ENCODE measurements at regions not wholly inside any gene's neighbourhood (a gene's known extent, or its start where the extent isn't known, plus 50 kb on each side); places are given as distances from the start of the nearest gene placed in this dataset.

DNA sequence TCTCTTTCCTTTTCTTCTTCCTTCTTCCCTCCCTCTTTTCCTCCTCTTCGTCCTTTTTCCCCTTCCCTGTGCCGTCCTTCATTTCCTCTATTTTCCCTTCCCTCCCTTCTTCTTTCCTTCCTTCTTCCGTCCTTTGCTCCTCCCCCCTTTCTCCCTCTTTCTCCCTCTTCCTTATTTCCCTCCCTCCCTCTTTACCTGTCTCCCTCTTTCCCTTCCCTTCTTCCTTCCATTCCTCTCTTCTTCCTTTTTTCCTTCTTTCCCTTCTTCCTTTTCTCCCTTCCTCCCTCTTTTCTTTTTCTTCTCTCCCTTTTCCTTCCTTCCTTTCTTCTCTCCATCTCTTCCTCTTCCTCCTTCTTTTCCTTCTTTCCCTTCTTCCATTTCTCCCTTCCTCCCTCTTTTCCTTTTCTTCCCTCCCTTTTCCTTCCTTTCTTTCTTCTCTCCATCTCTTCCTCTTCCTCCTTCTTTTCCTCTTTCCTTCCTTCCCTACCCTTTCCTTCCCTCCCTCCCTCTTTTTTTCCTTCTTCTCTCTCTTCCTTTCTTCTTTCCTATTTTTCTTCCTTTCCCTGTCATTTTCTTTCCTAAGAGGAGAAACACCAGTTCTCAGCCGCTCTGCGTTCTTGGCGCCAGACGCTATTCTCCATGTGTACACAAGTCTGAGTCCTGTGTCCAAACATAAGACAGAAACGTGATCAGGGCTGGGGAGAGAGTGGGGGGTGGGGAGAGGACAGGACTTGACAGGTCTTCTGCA is 597.1 kb downstream of the MID1IP1 start:
- peaks cover 0 to 3% (median 3%) of the 10 kb centered on the region in 3 donors for H3K4me1 ChIP-seq (ENCODE audit: control insufficient read depth in 3 of 3, insufficient read depth in 3 of 3, low read length in 3 of 3)
- H3K36me3 ChIP-seq (ENCODE audit: control insufficient read depth in 3 of 3, insufficient read depth in 3 of 3, low read length in 3 of 3) = no peaks in the 10 kb centered on the region
- H3K9me3 ChIP-seq (ENCODE audit: control insufficient read depth in 3 of 3, low read length in 3 of 3) = no peaks in the 10 kb centered on the region
- no peak overlapping the region for H3K9ac ChIP-seq (ENCODE audit: low read depth in 1 of 3, low read length in 3 of 3)
- H3K27me3 ChIP-seq (ENCODE audit: control insufficient read depth in 3 of 3, insufficient read depth in 3 of 3, low read length in 3 of 3) = peaks cover 0 to 6% (median 0%) of the 10 kb centered on the region in 3 donors
- no peak overlapping the region for H3K27ac ChIP-seq (ENCODE audit: low read depth, low read length)
- H3K4me3 ChIP-seq (ENCODE audit: low read length in 3 of 3) = no peak overlapping the region

- no peaks in the 10 kb centered on the region for H3K36me3 ChIP-seq (ENCODE audit: control insufficient read depth in 3 of 3, insufficient read depth in 3 of 3, low read length in 3 of 3)
- H3K4me3 ChIP-seq (ENCODE audit: low read length in 3 of 3) = no peak overlapping the region
- H3K27me3 ChIP-seq (ENCODE audit: control insufficient read depth in 3 of 3, insufficient read depth in 3 of 3, low read length in 3 of 3) = peaks cover 0 to 6% (median 0%) of the 10 kb centered on the region in 3 donors
- no peak overlapping the region for H3K27ac ChIP-seq (ENCODE audit: low read depth, low read length)
- H3K9ac ChIP-seq (ENCODE audit: low read depth in 1 of 3, low read length in 3 of 3) = no peak overlapping the region
- no peaks in the 10 kb centered on the region for H3K9me3 ChIP-seq (ENCODE audit: control insufficient read depth in 3 of 3, low read length in 3 of 3)
- H3K4me1 ChIP-seq (ENCODE audit: control insufficient read depth in 3 of 3, insufficient read depth in 3 of 3, low read length in 3 of 3) = peaks cover 0 to 3% (median 3%) of the 10 kb centered on the region in 3 donors
These were observed 597.7 kb downstream of the MID1IP1 start for GRCh38 chrX:39398963-39399261.

DNA sequence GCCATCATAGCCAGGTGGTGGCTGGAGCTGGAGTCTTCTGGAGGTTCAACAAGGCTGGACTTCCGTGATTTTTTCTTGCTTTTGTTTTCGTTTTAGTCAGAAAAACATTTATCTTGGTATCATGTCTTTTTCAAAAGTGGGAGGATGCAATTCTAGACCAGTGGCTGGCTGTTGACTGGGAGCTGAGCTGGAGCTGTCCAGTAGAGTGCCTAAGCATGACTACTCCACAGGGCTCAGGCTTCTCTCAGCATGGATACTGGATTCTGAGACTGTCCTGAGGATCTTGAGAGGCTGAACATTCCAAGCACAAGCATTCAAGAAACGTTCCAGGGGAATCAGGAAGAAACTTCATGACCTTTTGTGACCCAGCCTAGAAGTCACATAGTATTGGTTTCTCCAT is 598.1 kb downstream of the MID1IP1 start:
- Histone ChIP-seq H3K27me3 (ENCODE audit: control insufficient read depth in 3 of 3, insufficient read depth in 3 of 3, low read length in 3 of 3) (peaks cover 0 to 6% (median 0%) of the 10 kb centered on the region in 3 donors), H3K4me1 (ENCODE audit: control insufficient read depth in 3 of 3, insufficient read depth in 3 of 3, low read length in 3 of 3) (peaks cover 0 to 3% (median 3%) of the 10 kb centered on the region in 3 donors), H3K27ac (ENCODE audit: low read depth, low read length) (no peak overlapping the region), H3K36me3 (ENCODE audit: control insufficient read depth in 3 of 3, insufficient read depth in 3 of 3, low read length in 3 of 3) (no peaks in the 10 kb centered on the region), H3K9me3 (ENCODE audit: control insufficient read depth in 3 of 3, low read length in 3 of 3) (no peaks in the 10 kb centered on the region), H3K4me3 (ENCODE audit: low read length in 3 of 3) (no peak overlapping the region), H3K9ac (ENCODE audit: low read depth in 1 of 3, low read length in 3 of 3) (no peak overlapping the region)

- no peaks in the 10 kb centered on the region for H3K36me3 ChIP-seq (ENCODE audit: control insufficient read depth in 3 of 3, insufficient read depth in 3 of 3, low read length in 3 of 3)
These were observed 600.3 kb downstream of the MID1IP1 start for GRCh38 chrX:39401483-39402110.

GRCh38 chrX:39402158-39402557 is 600.9 kb downstream of the MID1IP1 start:
- no peaks in the 10 kb centered on the region for H3K36me3 ChIP-seq (ENCODE audit: control insufficient read depth in 3 of 3, insufficient read depth in 3 of 3, low read length in 3 of 3)
- peaks cover 0 to 6% (median 0%) of the 10 kb centered on the region in 3 donors for H3K27me3 ChIP-seq (ENCODE audit: control insufficient read depth in 3 of 3, insufficient read depth in 3 of 3, low read length in 3 of 3)
- H3K4me3 ChIP-seq (ENCODE audit: low read length in 3 of 3) = no peak overlapping the region
- H3K4me1 ChIP-seq (ENCODE audit: control insufficient read depth in 3 of 3, insufficient read depth in 3 of 3, low read length in 3 of 3) = peaks cover 0 to 3% (median 3%) of the 10 kb centered on the region in 3 donors
- H3K27ac ChIP-seq (ENCODE audit: low read depth, low read length) = no peak overlapping the region
- no peak overlapping the region for H3K9ac ChIP-seq (ENCODE audit: low read depth in 1 of 3, low read length in 3 of 3)
- no peaks in the 10 kb centered on the region for H3K9me3 ChIP-seq (ENCODE audit: control insufficient read depth in 3 of 3, low read length in 3 of 3)

More at GRCh38 chrX:39401483-39402110, 600.3 kb downstream of the MID1IP1 start:
- H3K4me1 ChIP-seq (ENCODE audit: control insufficient read depth in 3 of 3, insufficient read depth in 3 of 3, low read length in 3 of 3) = peaks cover 0 to 3% (median 3%) of the 10 kb centered on the region in 3 donors
- peaks cover 0 to 6% (median 0%) of the 10 kb centered on the region in 3 donors for H3K27me3 ChIP-seq (ENCODE audit: control insufficient read depth in 3 of 3, insufficient read depth in 3 of 3, low read length in 3 of 3)
- no peak overlapping the region for H3K4me3 ChIP-seq (ENCODE audit: low read length in 3 of 3)
- H3K9me3 ChIP-seq (ENCODE audit: control insufficient read depth in 3 of 3, low read length in 3 of 3) = no peaks in the 10 kb centered on the region
- no peak overlapping the region for H3K9ac ChIP-seq (ENCODE audit: low read depth in 1 of 3, low read length in 3 of 3)
- H3K27ac ChIP-seq (ENCODE audit: low read depth, low read length) = no peak overlapping the region

DNA sequence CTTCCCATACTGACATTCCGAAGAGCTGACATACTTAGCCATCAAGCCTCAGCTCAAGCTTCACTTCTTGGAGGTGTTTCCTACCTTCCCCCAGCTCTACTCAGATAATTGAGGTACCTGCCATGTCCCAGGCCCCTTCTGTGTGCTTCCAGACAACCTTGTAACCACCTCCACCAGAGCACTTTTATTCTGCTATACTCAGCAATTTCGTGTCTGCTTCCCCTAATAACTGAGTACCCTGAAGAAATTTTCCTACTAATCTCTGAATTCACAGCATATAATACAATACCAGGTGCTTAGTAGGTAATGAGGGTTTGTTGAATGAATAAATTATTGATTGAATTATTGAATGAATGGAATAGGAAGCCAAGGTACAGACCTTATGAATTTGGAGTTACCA is 605.5 kb downstream of the MID1IP1 start:
- Histone ChIP-seq H3K4me3 (ENCODE audit: low read length in 3 of 3) (no peak overlapping the region), H3K27ac (ENCODE audit: low read depth, low read length) (no peak overlapping the region), H3K9ac (ENCODE audit: low read depth in 1 of 3, low read length in 3 of 3) (no peak overlapping the region), H3K27me3 (ENCODE audit: control insufficient read depth in 3 of 3, insufficient read depth in 3 of 3, low read length in 3 of 3) (no peaks in the 10 kb centered on the region), H3K36me3 (ENCODE audit: control insufficient read depth in 3 of 3, insufficient read depth in 3 of 3, low read length in 3 of 3) (no peaks in the 10 kb centered on the region), H3K9me3 (ENCODE audit: control insufficient read depth in 3 of 3, low read length in 3 of 3) (no peaks in the 10 kb centered on the region), H3K4me1 (ENCODE audit: control insufficient read depth in 3 of 3, insufficient read depth in 3 of 3, low read length in 3 of 3) (no peaks in the 10 kb centered on the region)

DNA sequence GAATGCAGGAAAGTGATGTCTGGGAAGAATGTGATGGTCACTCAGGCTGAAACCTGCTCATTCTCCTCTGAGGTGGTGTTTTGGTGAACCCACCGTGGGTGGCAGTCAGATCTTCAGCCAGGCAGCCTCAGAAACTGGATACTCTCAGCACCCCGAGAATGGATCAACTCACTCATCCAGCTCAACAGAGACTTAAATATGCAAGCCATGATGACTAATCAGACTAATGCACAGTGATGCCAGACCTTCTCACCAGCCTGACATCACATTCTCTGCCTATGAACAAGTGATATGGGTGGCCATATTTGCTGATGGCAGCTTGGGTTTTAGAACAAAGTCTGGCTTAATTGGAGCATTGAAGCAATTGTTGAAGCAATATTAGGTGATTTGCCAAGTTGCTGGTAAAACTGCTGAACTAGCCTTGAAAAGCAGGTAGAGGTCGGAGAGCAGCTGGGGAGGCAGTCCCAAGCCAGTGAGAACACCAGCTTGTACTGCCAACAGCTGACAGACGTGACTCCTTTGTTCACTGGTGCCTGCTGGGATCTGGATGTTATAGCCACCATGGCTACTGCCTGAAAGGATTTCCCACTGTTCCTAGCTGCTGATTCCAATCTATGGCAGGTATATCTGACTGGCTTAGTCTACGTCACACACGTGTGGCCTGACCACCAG is 608.1 kb downstream of the MID1IP1 start:
- Histone ChIP-seq H3K4me1 (ENCODE audit: control insufficient read depth in 3 of 3, insufficient read depth in 3 of 3, low read length in 3 of 3) (peaks cover 0 to 3% (median 1%) of the 10 kb centered on the region in 3 donors), H3K36me3 (ENCODE audit: control insufficient read depth in 3 of 3, insufficient read depth in 3 of 3, low read length in 3 of 3) (no peaks in the 10 kb centered on the region), H3K9me3 (ENCODE audit: control insufficient read depth in 3 of 3, low read length in 3 of 3) (no peaks in the 10 kb centered on the region), H3K27ac (ENCODE audit: low read depth, low read length) (no peak overlapping the region), H3K4me3 (ENCODE audit: low read length in 3 of 3) (no peak overlapping the region), H3K9ac (ENCODE audit: low read depth in 1 of 3, low read length in 3 of 3) (no peak overlapping the region), H3K27me3 (ENCODE audit: control insufficient read depth in 3 of 3, insufficient read depth in 3 of 3, low read length in 3 of 3) (peaks cover 0 to 5% (median 0%) of the 10 kb centered on the region in 3 donors)

- H3K27ac ChIP-seq (ENCODE audit: low read depth, low read length) = no peak overlapping the region
- H3K27me3 ChIP-seq (ENCODE audit: control insufficient read depth in 3 of 3, insufficient read depth in 3 of 3, low read length in 3 of 3) = peaks cover 0 to 5% (median 0%) of the 10 kb centered on the region in 3 donors
- H3K9me3 ChIP-seq (ENCODE audit: control insufficient read depth in 3 of 3, low read length in 3 of 3) = no peaks in the 10 kb centered on the region
- H3K9ac ChIP-seq (ENCODE audit: low read depth in 1 of 3, low read length in 3 of 3) = no peak overlapping the region
- no peak overlapping the region for H3K4me3 ChIP-seq (ENCODE audit: low read length in 3 of 3)
- H3K4me1 ChIP-seq (ENCODE audit: control insufficient read depth in 3 of 3, insufficient read depth in 3 of 3, low read length in 3 of 3) = peaks cover 3 to 9% (median 5%) of the 10 kb centered on the region in 3 donors
- H3K36me3 ChIP-seq (ENCODE audit: control insufficient read depth in 3 of 3, insufficient read depth in 3 of 3, low read length in 3 of 3) = no peaks in the 10 kb centered on the region
These were observed 613.1 kb downstream of the MID1IP1 start for GRCh38 chrX:39414290-39414854.

DNA sequence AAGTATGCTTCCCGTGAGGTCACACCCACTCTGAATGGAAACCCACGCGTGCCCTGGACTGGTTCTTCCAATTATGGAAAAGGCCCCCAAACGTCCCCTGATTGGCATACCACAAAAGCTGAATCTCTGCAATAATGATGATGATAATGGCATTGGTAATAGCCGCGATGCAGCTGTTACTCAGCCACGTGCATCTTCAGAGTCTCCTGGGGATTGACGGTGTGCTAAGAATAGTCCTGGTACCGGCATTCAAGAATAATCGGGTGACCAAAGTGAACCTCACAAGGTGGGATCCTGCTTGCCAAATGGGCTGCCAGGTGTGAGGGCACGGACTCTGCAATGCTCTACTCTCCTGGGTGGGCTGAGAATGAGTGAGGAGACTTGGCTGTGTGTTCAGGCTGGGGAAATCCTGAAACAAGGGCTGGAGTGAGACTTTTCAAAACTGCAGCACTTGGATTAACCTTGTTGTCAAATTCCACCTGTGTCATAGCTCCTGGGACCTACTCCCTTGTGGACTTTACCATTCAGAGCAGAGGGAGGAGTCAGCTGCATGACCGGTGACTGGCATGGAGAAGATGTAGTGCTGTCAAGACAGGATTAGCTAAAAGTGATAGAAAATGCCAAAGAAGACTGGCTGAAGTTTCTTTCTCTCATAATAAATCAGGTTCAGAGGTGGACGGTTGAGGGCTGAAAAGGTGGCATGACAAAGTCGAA is 615.4 kb downstream of the MID1IP1 start:
- no peak overlapping the region for H3K27ac ChIP-seq (ENCODE audit: low read depth, low read length)
- no peak overlapping the region for H3K9ac ChIP-seq (ENCODE audit: low read depth in 1 of 3, low read length in 3 of 3)
- H3K9me3 ChIP-seq (ENCODE audit: control insufficient read depth in 3 of 3, low read length in 3 of 3) = no peaks in the 10 kb centered on the region
- H3K4me1 ChIP-seq (ENCODE audit: control insufficient read depth in 3 of 3, insufficient read depth in 3 of 3, low read length in 3 of 3) = peaks cover 3 to 9% (median 5%) of the 10 kb centered on the region in 3 donors
- no peaks in the 10 kb centered on the region for H3K36me3 ChIP-seq (ENCODE audit: control insufficient read depth in 3 of 3, insufficient read depth in 3 of 3, low read length in 3 of 3)
- peaks cover 0 to 5% (median 0%) of the 10 kb centered on the region in 3 donors for H3K27me3 ChIP-seq (ENCODE audit: control insufficient read depth in 3 of 3, insufficient read depth in 3 of 3, low read length in 3 of 3)
- H3K4me3 ChIP-seq (ENCODE audit: low read length in 3 of 3) = no peak overlapping the region

Data from skeletal muscle tissue (tissue), 3 donors.